ENCODE measurements at regions not wholly inside any gene's neighbourhood (a gene's known extent, or its start where the extent isn't known, plus 50 kb on each side); places are given as distances from the start of the nearest gene placed in this dataset.
A peak's percentile ranks its signal among the peaks of the same experiment; 100 is the strongest.

- no peak for DNase-seq (ENCODE audit: low read depth)
- no peak for TF ChIP-seq CTCF (IDR thresholded peaks at IDR 0.05; ENCODE audit: insufficient read depth, low read depth, low read length, missing control alignments)
- H3K4me3 ChIP-seq (ENCODE audit: low read length): no peak overlapping the region
These were observed 140.4 kb upstream of the CA10 start for GRCh38 chr17:52298881-52299280.

GRCh38 chr17:52297230-52298010 lies 138.9 kb upstream of the CA10 start:
- TF ChIP-seq CTCF (IDR thresholded peaks at IDR 0.05; ENCODE audit: insufficient read depth, low read depth, low read length, missing control alignments): peak; percentile 58
- peak; percentile 57 for DNase-seq (ENCODE audit: low read depth)
- no peak overlapping the region for H3K4me3 ChIP-seq (ENCODE audit: low read length)

- no peak for DNase-seq (ENCODE audit: low read depth)
- H3K4me3 ChIP-seq (ENCODE audit: low read length): no peak overlapping the region
- TF ChIP-seq CTCF (IDR thresholded peaks at IDR 0.05; ENCODE audit: insufficient read depth, low read depth, low read length, missing control alignments): no peak
These were observed 135.8 kb upstream of the CA10 start for GRCh38 chr17:52294301-52294700.

GRCh38 chr17:52287611-52288010 lies 129.1 kb upstream of the CA10 start:
- H3K4me3 ChIP-seq (ENCODE audit: low read length): no peak overlapping the region
- no peak for DNase-seq (ENCODE audit: low read depth)
- no peak for TF ChIP-seq CTCF (IDR thresholded peaks at IDR 0.05; ENCODE audit: insufficient read depth, low read depth, low read length, missing control alignments)

GRCh38 chr17:52283872-52284271 lies 125.4 kb upstream of the CA10 start:
- TF ChIP-seq CTCF (IDR thresholded peaks at IDR 0.05; ENCODE audit: insufficient read depth, low read depth, low read length, missing control alignments): no peak
- DNase-seq (ENCODE audit: low read depth): no peak
- no peak overlapping the region for H3K4me3 ChIP-seq (ENCODE audit: low read length)

GRCh38 chr17:52276381-52277008 lies 118.0 kb upstream of the CA10 start:
- no peak for DNase-seq (ENCODE audit: low read depth)
- no peak overlapping the region for H3K4me3 ChIP-seq (ENCODE audit: low read length)
- no peak for TF ChIP-seq CTCF (IDR thresholded peaks at IDR 0.05; ENCODE audit: insufficient read depth, low read depth, low read length, missing control alignments)

Data from epithelial cell of esophagus (primary cell).